GM12878 (cell line): ENCODE measurements at regions not wholly inside any gene's neighbourhood (a gene's known extent, or its start where the extent isn't known, plus 50 kb on each side); places are given as distances from the start of the nearest gene placed in this dataset.

Source experiments
- CTCF ChIP-seq, 3 experiments: IDR thresholded peaks in 2 of 3; conservative IDR thresholded peaks in 1 of 3; 2 replicates each; pipeline ENCODE4 v1.5.1; 2011; ENCODE audit warnings: low read depth in 3 of 3, low read length in 3 of 3, mild to moderate bottlenecking in 3 of 3, control low read depth in 2 of 3, moderate library complexity in 2 of 3, inconsistent platforms in 1 of 3, mixed read lengths in 1 of 3; ENCODE audit not compliant: control insufficient read depth in 2 of 3, insufficient read depth in 1 of 3; ENCODE audit errors: extremely low read depth in 1 of 3
- ELK1 ChIP-seq: IDR thresholded peaks from 2 replicates; pipeline ENCODE4 v1.6.1; 2012; ENCODE audit warnings: low read depth, low read length, improper control_type of control experiment
- EZH2 ChIP-seq: IDR thresholded peaks from 2 replicates; pipeline ENCODE4 v1.6.1; 2012; ENCODE audit warnings: low read depth, mild to moderate bottlenecking, control low read depth, inconsistent platforms, low read length, borderline replicate concordance; ENCODE audit not compliant: control insufficient read depth
- PAX8 ChIP-seq: fragments of 450-650 bp; IDR thresholded peaks from 2 replicates; pipeline ENCODE4 v1.6.1; 2017; ENCODE audit warnings: mild to moderate bottlenecking, moderate library complexity
- POLR2A ChIP-seq: IDR thresholded peaks from 2 replicates; pipeline ENCODE4 v1.6.1; 2011; ENCODE audit warnings: low read depth, mild to moderate bottlenecking, low read length
- RAD21 ChIP-seq: IDR thresholded peaks from 2 replicates; pipeline ENCODE4 v1.6.1; 2011; ENCODE audit warnings: mild to moderate bottlenecking, low read depth, low read length, moderate library complexity; ENCODE audit not compliant: insufficient read depth
- REST ChIP-seq: IDR thresholded peaks from 2 replicates; pipeline ENCODE4 v1.6.1; 2012; ENCODE audit warnings: mild to moderate bottlenecking, low read depth, low read length
- RFX5 ChIP-seq: IDR thresholded peaks from 2 replicates; pipeline ENCODE4 v1.6.1; 2011; ENCODE audit warnings: low read depth, low read length, improper control_type of control experiment
- SMC3 ChIP-seq: IDR thresholded peaks from 2 replicates; pipeline ENCODE4 v1.6.1; 2011; ENCODE audit warnings: low read length, improper control_type of control experiment, borderline replicate concordance
- YY1 ChIP-seq: IDR thresholded peaks from 2 replicates; pipeline ENCODE4 v1.6.1; 2011; ENCODE audit warnings: low read depth, mild to moderate bottlenecking, low read length
- ZBTB4 ChIP-seq: fragments of 450-650 bp; formaldehyde crosslinking; IDR thresholded peaks from 2 replicates; pipeline ENCODE4 v1.4.0; 2022; ENCODE audit warnings: mild to moderate bottlenecking, moderate library complexity
- ZZZ3 ChIP-seq: IDR thresholded peaks from 2 replicates; pipeline ENCODE4 v1.6.1; 2011; ENCODE audit warnings: low read depth; ENCODE audit not compliant: control insufficient read depth, insufficient read length

- no peak for TF ChIP-seq ZBTB4
- TF ChIP-seq REST = no peak
- TF ChIP-seq ZZZ3 = no peak
- TF ChIP-seq POLR2A = no peak
- TF ChIP-seq CTCF (IDR thresholded peaks at IDR 0.05 in 2 of 3, conservative IDR thresholded peaks at IDR 0.05 in 1 of 3; ENCODE audit: control insufficient read depth in 2 of 3, extremely low read depth in 1 of 3, insufficient read depth in 1 of 3, low read depth in 3 of 3, low read length in 3 of 3) = no peak
- TF ChIP-seq EZH2 = no peak
- no peak for TF ChIP-seq ELK1
- TF ChIP-seq YY1 = no peak
- no peak for TF ChIP-seq RAD21
- no peak for TF ChIP-seq PAX8
- TF ChIP-seq RFX5 = no peak
- TF ChIP-seq SMC3 = no peak
Measured at GRCh38 chr2:6393819-6394218, 471.9 kb downstream of the CMPK2 start.
